ENCODE measurements at regions not wholly inside any gene's neighbourhood (a gene's known extent, or its start where the extent isn't known, plus 50 kb on each side); places are given as distances from the start of the nearest gene placed in this dataset.

GRCh38 chr1:9453375-9453774, 85.9 kb upstream of the SLC25A33 start:
- no peak overlapping the region for H3K4me3 Mint-ChIP-seq
- H3K36me3 Mint-ChIP-seq (ENCODE audit: low read depth) = no peaks in the 10 kb centered on the region
- no peaks in the 10 kb centered on the region for H3K9me3 Mint-ChIP-seq
- no peak overlapping the region for H3K27ac Mint-ChIP-seq (ENCODE audit: unreplicated experiment)
- no peak for TF ChIP-seq CTCF (conservative IDR thresholded peaks at IDR 0.05)
- no peak for DNase-seq (ENCODE audit: low read depth, low spot score)
- H3K27me3 Mint-ChIP-seq (ENCODE audit: low read depth) = no peaks in the 10 kb centered on the region
- H3K4me1 Mint-ChIP-seq = peaks cover 12% of the 10 kb centered on the region

- no peak for TF ChIP-seq CTCF (conservative IDR thresholded peaks at IDR 0.05)
- Mint-ChIP-seq H3K36me3 (ENCODE audit: low read depth) (no peaks in the 10 kb centered on the region), H3K27me3 (ENCODE audit: low read depth) (no peaks in the 10 kb centered on the region), H3K27ac (ENCODE audit: unreplicated experiment) (no peak overlapping the region), H3K4me1 (peaks cover 7% of the 10 kb centered on the region), H3K4me3 (no peak overlapping the region), H3K9me3 (no peaks in the 10 kb centered on the region)
- no peak for DNase-seq (ENCODE audit: low read depth, low spot score)
Observed at GRCh38 chr1:9453779-9454418, 85.4 kb upstream of the SLC25A33 start.

GRCh38 chr1:9454494-9455066, 84.7 kb upstream of the SLC25A33 start:
- Mint-ChIP-seq H3K27me3 (ENCODE audit: low read depth) (no peaks in the 10 kb centered on the region), H3K4me1 (peaks cover 5% of the 10 kb centered on the region), H3K36me3 (ENCODE audit: low read depth) (no peaks in the 10 kb centered on the region)

GRCh38 chr1:9455487-9456234, 83.6 kb upstream of the SLC25A33 start:
- no peaks in the 10 kb centered on the region for H3K9me3 Mint-ChIP-seq
- peak; percentile 82 for DNase-seq (ENCODE audit: low read depth, low spot score)
- peaks cover 5% of the 10 kb centered on the region for H3K4me1 Mint-ChIP-seq
- H3K27ac Mint-ChIP-seq (ENCODE audit: unreplicated experiment) = peak overlapping the region; percentile 23
- H3K36me3 Mint-ChIP-seq (ENCODE audit: low read depth) = no peaks in the 10 kb centered on the region
- TF ChIP-seq CTCF (conservative IDR thresholded peaks at IDR 0.05) = peak; percentile 75
- H3K4me3 Mint-ChIP-seq = no peak overlapping the region
- H3K27me3 Mint-ChIP-seq (ENCODE audit: low read depth) = no peaks in the 10 kb centered on the region

More at GRCh38 chr1:9454494-9455066, 84.7 kb upstream of the SLC25A33 start:
- Mint-ChIP-seq H3K4me3 (no peak overlapping the region), H3K9me3 (no peaks in the 10 kb centered on the region), H3K27ac (ENCODE audit: unreplicated experiment) (no peak overlapping the region)
- TF ChIP-seq CTCF (conservative IDR thresholded peaks at IDR 0.05) = no peak
- DNase-seq (ENCODE audit: low read depth, low spot score) = no peak

GRCh38 chr1:9456833-9457232, 82.4 kb upstream of the SLC25A33 start:
- TF ChIP-seq CTCF (conservative IDR thresholded peaks at IDR 0.05) = no peak
- Mint-ChIP-seq H3K27me3 (ENCODE audit: low read depth) (no peaks in the 10 kb centered on the region), H3K9me3 (no peaks in the 10 kb centered on the region), H3K27ac (ENCODE audit: unreplicated experiment) (no peak overlapping the region), H3K4me3 (no peak overlapping the region), H3K4me1 (peaks cover 5% of the 10 kb centered on the region), H3K36me3 (ENCODE audit: low read depth) (no peaks in the 10 kb centered on the region)
- no peak for DNase-seq (ENCODE audit: low read depth, low spot score)

Measured in neural crest cell (in vitro differentiated cells).